ENCODE measurements at regions not wholly inside any gene's neighbourhood (a gene's known extent, or its start where the extent isn't known, plus 50 kb on each side); places are given as distances from the start of the nearest gene placed in this dataset.
"Not testable (repeated sequence)": the region's sequence is repeated elsewhere in the genome, so short reads cannot be mapped to it uniquely, and the experiment has no call there.

DNA sequence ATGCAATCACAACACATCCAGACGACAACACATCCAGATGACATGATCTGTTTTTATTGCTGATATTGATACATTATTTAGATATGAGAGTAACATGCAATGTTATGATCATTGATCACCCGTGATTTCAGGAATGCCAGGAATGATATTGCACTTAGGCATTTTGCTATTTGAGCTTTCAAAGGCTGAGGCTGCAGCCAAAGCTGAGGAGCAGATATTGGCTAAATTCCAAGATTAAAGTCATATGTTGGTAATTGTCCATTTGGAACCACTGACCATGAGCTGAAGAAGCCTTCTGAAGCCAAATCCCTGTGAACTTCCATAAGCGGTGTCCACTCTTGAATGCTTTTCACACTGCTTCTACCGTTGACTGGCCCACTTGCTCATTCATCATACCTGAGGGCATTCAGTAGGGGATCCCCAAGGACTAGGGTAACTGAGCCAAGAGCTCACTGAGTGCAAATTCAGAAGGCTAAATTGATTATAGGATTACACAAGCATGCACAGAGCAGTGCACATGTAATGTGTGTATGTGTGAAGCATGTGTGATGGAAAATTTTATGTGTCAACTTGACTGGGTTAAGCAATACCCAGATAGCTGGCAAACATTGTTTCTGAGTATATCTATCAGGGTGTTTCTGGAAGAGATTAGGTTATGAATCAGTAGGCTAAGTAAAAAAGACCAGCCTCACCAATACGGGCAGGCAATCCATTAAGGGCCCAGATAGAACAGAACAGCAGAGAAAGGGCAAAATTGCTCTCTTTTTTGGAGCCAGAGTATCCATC, 92.1 kb upstream of the PLAAT1 start (continued):
- no peak for TF ChIP-seq YY1 (IDR thresholded peaks at IDR 0.05; ENCODE audit: low read depth)
- TF ChIP-seq TEAD4 (IDR thresholded peaks at IDR 0.05; ENCODE audit: borderline replicate concordance, insufficient read depth) = no peak
- TF ChIP-seq, protein P1, sequence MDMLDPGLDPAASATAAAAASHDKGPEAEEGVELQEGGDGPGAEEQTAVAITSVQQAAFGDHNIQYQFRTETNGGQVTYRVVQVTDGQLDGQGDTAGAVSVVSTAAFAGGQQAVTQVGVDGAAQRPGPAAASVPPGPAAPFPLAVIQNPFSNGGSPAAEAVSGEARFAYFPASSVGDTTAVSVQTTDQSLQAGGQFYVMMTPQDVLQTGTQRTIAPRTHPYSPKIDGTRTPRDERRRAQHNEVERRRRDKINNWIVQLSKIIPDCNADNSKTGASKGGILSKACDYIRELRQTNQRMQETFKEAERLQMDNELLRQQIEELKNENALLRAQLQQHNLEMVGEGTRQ (IDR thresholded peaks at IDR 0.05; ENCODE audit: borderline replicate concordance, low read depth, low read length) = no peak
- TF ChIP-seq, protein P2, sequence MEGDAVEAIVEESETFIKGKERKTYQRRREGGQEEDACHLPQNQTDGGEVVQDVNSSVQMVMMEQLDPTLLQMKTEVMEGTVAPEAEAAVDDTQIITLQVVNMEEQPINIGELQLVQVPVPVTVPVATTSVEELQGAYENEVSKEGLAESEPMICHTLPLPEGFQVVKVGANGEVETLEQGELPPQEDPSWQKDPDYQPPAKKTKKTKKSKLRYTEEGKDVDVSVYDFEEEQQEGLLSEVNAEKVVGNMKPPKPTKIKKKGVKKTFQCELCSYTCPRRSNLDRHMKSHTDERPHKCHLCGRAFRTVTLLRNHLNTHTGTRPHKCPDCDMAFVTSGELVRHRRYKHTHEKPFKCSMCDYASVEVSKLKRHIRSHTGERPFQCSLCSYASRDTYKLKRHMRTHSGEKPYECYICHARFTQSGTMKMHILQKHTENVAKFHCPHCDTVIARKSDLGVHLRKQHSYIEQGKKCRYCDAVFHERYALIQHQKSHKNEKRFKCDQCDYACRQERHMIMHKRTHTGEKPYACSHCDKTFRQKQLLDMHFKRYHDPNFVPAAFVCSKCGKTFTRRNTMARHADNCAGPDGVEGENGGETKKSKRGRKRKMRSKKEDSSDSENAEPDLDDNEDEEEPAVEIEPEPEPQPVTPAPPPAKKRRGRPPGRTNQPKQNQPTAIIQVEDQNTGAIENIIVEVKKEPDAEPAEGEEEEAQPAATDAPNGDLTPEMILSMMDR (IDR thresholded peaks at IDR 0.05) = no peak
- TF ChIP-seq RXRA (IDR thresholded peaks at IDR 0.05; ENCODE audit: borderline replicate concordance, low read depth) = no peak
- no peak for TF ChIP-seq EZH2phosphoT487 (IDR thresholded peaks at IDR 0.05; ENCODE audit: borderline replicate concordance, low read depth)

DNA sequence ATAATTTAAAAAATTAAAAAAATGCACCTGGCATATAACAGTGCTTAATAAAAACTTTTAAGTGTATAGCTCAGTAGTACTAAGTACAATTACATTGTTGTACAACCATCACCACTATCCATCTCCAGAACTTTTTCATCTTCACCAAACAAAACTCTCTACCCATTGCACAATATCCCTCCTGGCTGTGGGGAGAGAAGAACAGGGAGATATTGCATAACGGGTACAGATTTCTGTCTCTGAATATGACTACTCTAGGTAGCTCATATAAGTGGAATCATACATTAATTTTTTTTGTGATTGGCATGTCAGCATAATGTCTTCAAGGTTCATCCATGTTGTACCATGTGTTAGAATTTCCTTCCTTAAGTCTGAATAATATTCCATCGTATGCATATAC, 91.0 kb upstream of the PLAAT1 start:
- WGBS (ENCODE audit: low lambda C conversion rate) = 10% methylated on average over 2 of the region's 2 CpGs
- no peak overlapping the region for H3K4me2 ChIP-seq

DNA sequence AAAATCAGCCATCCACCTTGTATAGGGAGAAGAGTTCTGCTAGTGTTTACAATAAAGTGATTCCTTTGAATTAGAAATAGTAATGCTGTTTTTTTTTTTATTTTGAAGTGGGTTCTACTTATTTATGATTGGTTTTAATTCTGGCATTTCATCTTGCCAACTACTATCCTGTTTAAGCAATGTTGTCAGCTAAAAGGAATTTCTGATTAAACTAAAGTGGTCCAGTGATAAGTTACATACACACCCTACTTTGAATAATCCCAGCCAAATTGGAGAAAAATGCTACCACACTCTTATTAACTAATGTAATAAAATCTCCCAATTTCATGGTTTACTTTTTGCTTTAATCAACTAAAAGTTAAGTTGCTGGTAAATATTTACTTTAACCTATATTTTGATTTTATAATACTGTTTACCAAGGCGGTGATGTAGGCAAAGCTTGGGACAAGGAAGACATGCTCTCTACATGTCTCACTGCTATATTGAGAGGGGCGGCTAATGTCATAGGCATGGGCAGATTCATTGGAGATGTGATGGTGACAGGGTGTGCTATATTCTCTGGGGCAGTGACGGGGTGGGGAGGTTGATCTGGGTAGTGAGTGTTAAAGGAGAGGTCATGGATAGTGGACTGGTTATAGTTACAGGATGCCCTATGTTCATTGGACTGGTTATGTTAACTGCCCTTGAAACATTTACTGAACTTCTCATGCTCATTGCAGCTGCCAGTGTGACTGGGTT, 85.8 kb upstream of the PLAAT1 start:
- DNase-seq; H3K4me2 ChIP-seq; H3K9ac ChIP-seq; H3K9me2 ChIP-seq; H3K9me3 ChIP-seq; H2AFZ ChIP-seq (ENCODE audit: low read depth); H3K79me2 ChIP-seq (ENCODE audit: insufficient read depth); CTCF ChIA-PET; H3K4me1 ChIP-seq (ENCODE audit: control insufficient read depth in 1 of 2, insufficient read depth in 2 of 2, low read depth in 1 of 2, low read length in 1 of 2); H3K36me3 ChIP-seq (replicated peaks in 1 of 2; ENCODE audit: control insufficient read depth in 1 of 2, insufficient read depth in 2 of 2, low read length in 1 of 2); H3K27ac ChIP-seq (ENCODE audit: low read depth in 2 of 2, low read length in 1 of 2); H3F3A ChIP-seq (replicated peaks; ENCODE audit: insufficient read depth); H3K4me3 ChIP-seq (ENCODE audit: low read depth in 2 of 2, low read length in 1 of 2); H4K20me1 ChIP-seq (ENCODE audit: insufficient read depth); H3K27me3 ChIP-seq (ENCODE audit: insufficient read depth); POLR2A ChIA-PET: not testable (repeated sequence)
- 24% methylated on average over 3 of the region's 3 CpGs for WGBS (ENCODE audit: low lambda C conversion rate)

More for the DNA sequence above, 91.0 kb upstream of the PLAAT1 start:
- no peak overlapping the region for H3K27ac ChIP-seq (ENCODE audit: low read depth in 2 of 2, low read length in 1 of 2)
- DNase-seq = no peak
- H3K9me3 ChIP-seq = no peaks in the 10 kb centered on the region
- no peak overlapping the region for H3K9ac ChIP-seq
- H2AFZ ChIP-seq (ENCODE audit: low read depth) = no peak overlapping the region
- no peaks in the 10 kb centered on the region for H3K79me2 ChIP-seq (ENCODE audit: insufficient read depth)
- POLR2A ChIA-PET = no interaction called here
- CTCF ChIA-PET = interaction anchor here (1.4 kb wide), 1 partner anchor 337 kb away, joined by 3 read pairs; no protein-coding TSS in a partner anchor
- H4K20me1 ChIP-seq (ENCODE audit: insufficient read depth) = no peaks in the 10 kb centered on the region
- no peak overlapping the region for H3K4me3 ChIP-seq (ENCODE audit: low read depth in 2 of 2, low read length in 1 of 2)
- H3K27me3 ChIP-seq (ENCODE audit: insufficient read depth) = no peaks in the 10 kb centered on the region
- H3K36me3 ChIP-seq (replicated peaks in 1 of 2; ENCODE audit: control insufficient read depth in 1 of 2, insufficient read depth in 2 of 2, low read length in 1 of 2) = no peaks in the 10 kb centered on the region
- H3K4me1 ChIP-seq (ENCODE audit: control insufficient read depth in 1 of 2, insufficient read depth in 2 of 2, low read depth in 1 of 2, low read length in 1 of 2) = no peaks in the 10 kb centered on the region
- TF ChIP-seq GABPA (IDR thresholded peaks at IDR 0.05; ENCODE audit: low read depth) = no peak
- no peak for TF ChIP-seq TAF1 (IDR thresholded peaks at IDR 0.05; ENCODE audit: borderline replicate concordance, low read depth, low read length)
- TF ChIP-seq FOXJ3 (CRISPR knock-in tag; IDR thresholded peaks at IDR 0.05) = no peak
- no peak for TF ChIP-seq NFIC (IDR thresholded peaks at IDR 0.05; ENCODE audit: borderline replicate concordance)
- TF ChIP-seq TEAD4 (IDR thresholded peaks at IDR 0.05; ENCODE audit: borderline replicate concordance, insufficient read depth) = no peak
- TF ChIP-seq EZH2phosphoT487 (IDR thresholded peaks at IDR 0.05; ENCODE audit: borderline replicate concordance, low read depth) = no peak
- TF ChIP-seq RFX5 (IDR thresholded peaks at IDR 0.05; ENCODE audit: low read length) = no peak
- no peak for TF ChIP-seq RAD21 (IDR thresholded peaks at IDR 0.05; ENCODE audit: low read length)
- TF ChIP-seq, protein P3, sequence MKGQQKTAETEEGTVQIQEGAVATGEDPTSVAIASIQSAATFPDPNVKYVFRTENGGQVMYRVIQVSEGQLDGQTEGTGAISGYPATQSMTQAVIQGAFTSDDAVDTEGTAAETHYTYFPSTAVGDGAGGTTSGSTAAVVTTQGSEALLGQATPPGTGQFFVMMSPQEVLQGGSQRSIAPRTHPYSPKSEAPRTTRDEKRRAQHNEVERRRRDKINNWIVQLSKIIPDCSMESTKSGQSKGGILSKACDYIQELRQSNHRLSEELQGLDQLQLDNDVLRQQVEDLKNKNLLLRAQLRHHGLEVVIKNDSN (IDR thresholded peaks at IDR 0.05; ENCODE audit: borderline replicate concordance, low read depth) = no peak
- TF ChIP-seq, protein P2 (IDR thresholded peaks at IDR 0.05) = no peak
- H3F3A ChIP-seq (replicated peaks; ENCODE audit: insufficient read depth) = no peaks in the 10 kb centered on the region
- no peaks in the 10 kb centered on the region for H3K9me2 ChIP-seq
